Stimulated activated CD4-positive, alpha-beta T cell treated with anti-CD3 and anti-CD28 coated beads, Interleukin-2, amount 100 ng/mL, for 24 hours (primary cell): ENCODE measurements at regions not wholly inside any gene's neighbourhood (a gene's known extent, or its start where the extent isn't known, plus 50 kb on each side); places are given as distances from the start of the nearest gene placed in this dataset.

Experiments
- DNase-seq, 2 donors: peaks; one replicate each; pipeline ENCODE4 v3.0.0-alpha.2; 2020

GRCh38 chrX:69024931-69025330, 140.3 kb downstream of the PJA1 start:
- no peak for DNase-seq

GRCh38 chrX:69024161-69024736, 141.0 kb downstream of the PJA1 start:
- DNase-seq, result no peak

- no peak for DNase-seq
Observed at GRCh38 chrX:69022430-69022829, 142.8 kb downstream of the PJA1 start.

- no peak for DNase-seq
Observed at GRCh38 chrX:69021141-69021960, 143.9 kb downstream of the PJA1 start.

GRCh38 chrX:69020316-69020715, 144.9 kb downstream of the PJA1 start:
- DNase-seq, result no peak

- no peak for DNase-seq
Observed at GRCh38 chrX:69019073-69019890, 146.0 kb downstream of the PJA1 start.

GRCh38 chrX:69018416-69019072, 146.7 kb downstream of the PJA1 start:
- DNase-seq, result no peak

- no peak for DNase-seq
Observed at GRCh38 chrX:69016293-69016941, 148.8 kb downstream of the PJA1 start.

GRCh38 chrX:69015564-69016292, 149.5 kb downstream of the PJA1 start:
- DNase-seq, result no peak

- DNase-seq, result no peak
Observed at GRCh38 chrX:69015156-69015555, 150.1 kb downstream of the PJA1 start.

GRCh38 chrX:69014200-69014599, 151.1 kb downstream of the PJA1 start:
- DNase-seq, result no peak

- no peak for DNase-seq
Observed at GRCh38 chrX:69010339-69010738, 154.9 kb downstream of the PJA1 start.

- no peak for DNase-seq
Observed at GRCh38 chrX:69000877-69001276, 164.4 kb downstream of the PJA1 start.

- DNase-seq, result no peak
Observed at GRCh38 chrX:68999931-69000330, 165.3 kb downstream of the PJA1 start.

GRCh38 chrX:68999356-68999755, 165.9 kb downstream of the PJA1 start:
- no peak for DNase-seq

GRCh38 chrX:68998716-68999115, 166.5 kb downstream of the PJA1 start:
- no peak for DNase-seq

- no peak for DNase-seq
Observed at GRCh38 chrX:68997911-68998310, 167.3 kb downstream of the PJA1 start.

GRCh38 chrX:68997511-68997910, 167.7 kb downstream of the PJA1 start:
- no peak for DNase-seq

GRCh38 chrX:68995780-68996551, 167.1 kb downstream of the EFNB1 start:
- no peak for DNase-seq

- no peak for DNase-seq
Observed at GRCh38 chrX:68995386-68995779, 166.6 kb downstream of the EFNB1 start.

GRCh38 chrX:68994891-68995255, 166.1 kb downstream of the EFNB1 start:
- no peak for DNase-seq
